SKM-1 treated with dmso at 0.1 percent for 144 hours (cell line): ENCODE measurements at regions not wholly inside any gene's neighbourhood (a gene's known extent, or its start where the extent isn't known, plus 50 kb on each side); places are given as distances from the start of the nearest gene placed in this dataset.

ENCODE experiments used
- DNase-seq: peaks from one replicate; lab custom pipeline; 2025; ENCODE audit not compliant: unreplicated experiment; lab: John Stamatoyannopoulos, UW

DNA sequence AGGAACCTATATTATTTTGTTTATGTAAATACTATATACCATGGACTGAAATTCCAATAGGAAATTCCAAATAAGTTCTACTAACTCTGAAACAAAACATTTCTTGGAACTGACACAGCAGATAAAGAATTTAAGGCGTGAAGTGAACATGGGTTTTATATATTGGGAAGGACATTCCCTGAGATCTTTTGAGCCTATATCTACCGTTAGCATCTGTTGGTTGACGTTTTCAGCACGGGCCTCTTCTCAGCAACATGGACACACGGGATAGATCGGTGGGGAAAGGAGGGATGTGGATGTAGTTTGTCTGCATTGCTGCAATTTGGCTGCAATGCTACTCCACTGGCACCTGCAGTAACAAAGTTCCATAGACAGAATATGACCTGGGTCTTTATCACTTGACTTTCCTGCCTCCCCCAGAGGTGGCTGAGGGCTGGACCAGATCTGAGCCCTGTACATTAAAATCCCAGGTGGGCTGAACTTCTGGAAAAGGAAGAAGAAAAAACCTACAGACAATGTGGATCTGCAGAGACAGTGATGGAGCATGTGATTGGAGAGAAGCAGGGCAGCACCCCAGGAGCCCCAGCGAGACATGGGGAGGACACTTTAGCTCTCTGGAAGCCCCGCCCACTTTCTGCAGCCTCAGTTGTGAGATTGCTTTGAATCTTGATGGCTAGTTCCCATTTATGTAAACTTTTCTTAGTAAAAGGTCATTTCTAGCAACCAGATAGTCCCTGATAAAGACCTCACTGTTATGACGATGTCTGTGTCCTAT is 91.2 kb upstream of the CPEB4 start:
- DNase-seq: no peak

DNA sequence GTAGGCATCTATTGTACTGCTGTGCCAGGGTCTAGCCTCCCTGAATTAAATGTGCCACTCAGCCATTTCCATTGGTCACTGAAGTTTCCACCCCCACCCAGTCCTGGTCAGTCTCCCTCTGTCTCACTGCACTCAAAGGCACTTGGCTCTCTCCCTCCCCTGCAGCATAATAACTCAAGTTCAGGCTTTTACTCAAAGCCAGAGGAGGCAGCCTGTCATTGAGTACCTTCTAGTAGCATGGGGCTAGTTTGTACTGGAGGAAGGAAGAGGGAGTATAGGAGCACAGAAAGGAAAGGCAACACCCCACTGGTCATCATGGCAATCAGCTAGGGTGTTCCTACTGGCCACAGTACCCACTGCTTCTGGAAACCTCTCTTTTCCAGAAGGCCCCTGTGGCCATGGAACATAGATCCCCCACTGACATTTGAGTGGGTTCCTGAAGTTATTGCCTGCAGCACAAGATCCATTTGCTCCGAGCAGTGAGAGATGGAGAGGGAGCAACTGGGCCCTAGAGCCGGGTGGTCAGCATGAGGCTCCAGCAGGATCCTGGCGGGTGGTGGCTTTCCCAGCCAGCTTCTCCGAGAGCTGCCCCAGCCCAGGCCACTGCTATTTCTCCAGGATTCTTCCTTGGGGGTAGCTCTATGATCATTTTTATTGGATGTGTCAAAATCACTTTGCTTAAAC is 89.9 kb upstream of the CPEB4 start:
- DNase-seq: no peak

DNA sequence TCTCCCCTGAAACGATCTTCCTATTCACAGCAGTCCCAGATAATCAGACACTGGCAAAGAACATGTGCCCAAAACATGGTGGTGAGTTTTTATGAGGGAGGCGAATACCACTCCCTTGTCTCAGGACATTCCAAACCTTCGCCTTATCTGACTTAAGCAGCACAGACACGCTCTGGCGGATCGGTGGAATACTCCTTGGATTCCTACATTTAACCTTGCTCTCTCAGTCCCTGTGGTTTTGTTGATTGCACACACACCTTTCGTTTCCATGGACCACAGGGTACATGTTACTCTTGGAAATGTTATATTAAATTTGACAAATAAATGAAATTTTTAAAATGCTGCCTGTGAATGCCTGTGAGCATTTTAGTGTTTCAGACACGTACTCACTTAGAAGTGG is 87.8 kb upstream of the CPEB4 start:
- DNase-seq: no peak

DNA sequence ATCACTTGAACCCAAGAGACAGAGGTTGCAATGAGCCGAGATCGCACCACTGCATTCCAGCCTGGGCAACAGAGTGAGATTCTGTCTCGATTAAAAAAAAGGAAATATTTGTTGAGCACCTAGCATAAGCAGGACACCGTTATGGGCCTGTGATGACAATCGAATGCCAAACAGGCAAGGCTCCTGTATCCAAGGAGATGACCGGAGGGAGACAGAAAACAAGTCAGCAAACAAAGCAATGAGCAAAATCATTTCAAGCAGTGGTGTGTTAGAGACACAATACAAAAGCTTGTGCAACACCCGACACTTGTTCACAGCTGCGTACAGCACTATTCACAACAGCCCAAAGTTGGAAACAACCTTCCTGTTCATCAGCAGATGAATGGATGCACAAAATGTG is 87.1 kb upstream of the CPEB4 start:
- no peak for DNase-seq

DNA sequence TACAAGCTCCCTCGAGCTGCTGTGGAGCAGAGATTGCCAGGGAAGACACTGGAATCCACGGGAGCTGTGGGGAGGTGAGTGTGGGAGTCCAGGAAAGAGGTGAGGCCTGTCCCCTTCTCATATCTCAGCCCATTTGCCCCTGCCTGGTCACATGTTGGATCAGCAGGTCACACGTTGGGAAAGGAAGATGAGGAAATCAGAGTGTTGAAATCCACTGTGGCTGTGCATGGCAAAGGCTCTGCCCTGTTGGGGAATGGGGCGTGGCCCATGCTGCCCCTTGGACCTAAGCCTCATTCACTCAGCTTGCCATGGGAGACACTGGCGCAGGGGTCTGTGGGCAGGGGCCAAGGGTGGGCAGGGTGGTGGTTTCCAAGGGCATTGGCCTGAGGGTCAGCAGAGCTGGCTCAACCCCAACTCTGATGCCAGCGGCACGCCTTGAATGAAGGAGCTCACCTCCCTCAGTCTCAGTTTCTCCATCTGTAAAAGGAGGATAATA is 85.4 kb upstream of the CPEB4 start:
- peak; percentile 90 for DNase-seq

DNA sequence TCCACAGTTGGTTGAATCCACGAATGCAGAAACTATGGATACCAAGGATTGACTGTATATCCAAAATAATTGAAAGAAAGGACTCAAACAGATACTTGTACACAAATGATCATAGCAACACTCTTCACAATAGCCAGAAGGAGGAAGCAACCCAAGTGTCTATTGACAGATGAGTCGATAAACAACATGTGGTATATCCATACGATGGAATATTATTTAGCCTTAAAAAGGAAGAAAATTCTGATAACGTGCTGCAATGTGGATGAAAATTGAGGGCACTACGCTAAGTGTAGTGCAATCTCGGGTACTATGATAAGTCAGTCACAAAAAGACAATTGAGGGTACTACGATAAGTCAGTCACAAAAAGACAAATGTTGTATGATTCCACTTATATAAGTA is 83.6 kb upstream of the CPEB4 start:
- no peak for DNase-seq

DNA sequence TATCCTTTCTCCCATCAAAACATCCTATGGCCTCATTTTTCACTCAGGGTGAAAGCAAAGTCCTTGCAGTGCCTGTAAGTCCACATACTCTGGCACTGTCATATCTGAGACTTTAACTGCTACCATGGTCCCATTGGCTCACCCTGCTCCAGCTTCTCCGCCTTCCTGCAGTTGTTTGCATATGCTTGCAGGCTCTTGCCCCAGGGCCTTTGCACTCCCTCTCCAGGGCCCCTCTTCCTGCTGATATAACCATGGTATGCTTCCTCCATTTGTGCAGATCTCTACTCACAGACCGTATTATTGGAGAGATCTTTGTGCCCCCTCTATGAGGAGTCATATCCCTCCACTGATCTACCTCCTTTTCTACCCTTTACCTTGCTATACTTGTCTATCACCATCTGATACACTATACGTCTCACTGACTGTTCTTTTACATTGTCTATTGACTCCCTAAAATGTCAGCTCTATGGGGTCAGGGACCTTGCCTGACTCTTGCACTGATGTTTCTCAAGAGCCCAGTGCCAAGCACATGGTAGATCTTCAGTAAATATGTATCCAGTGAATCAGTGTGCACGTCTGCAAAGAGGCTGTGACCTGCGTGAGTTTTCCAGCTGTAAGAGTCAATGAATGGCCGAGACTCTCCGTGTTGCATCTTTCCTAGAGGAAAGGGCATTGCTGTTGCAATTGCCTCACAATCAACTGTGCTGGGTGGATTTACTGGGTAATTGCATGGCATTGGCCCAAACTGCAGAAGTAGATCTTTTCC is 81.7 kb upstream of the CPEB4 start:
- DNase-seq: no peak

DNA sequence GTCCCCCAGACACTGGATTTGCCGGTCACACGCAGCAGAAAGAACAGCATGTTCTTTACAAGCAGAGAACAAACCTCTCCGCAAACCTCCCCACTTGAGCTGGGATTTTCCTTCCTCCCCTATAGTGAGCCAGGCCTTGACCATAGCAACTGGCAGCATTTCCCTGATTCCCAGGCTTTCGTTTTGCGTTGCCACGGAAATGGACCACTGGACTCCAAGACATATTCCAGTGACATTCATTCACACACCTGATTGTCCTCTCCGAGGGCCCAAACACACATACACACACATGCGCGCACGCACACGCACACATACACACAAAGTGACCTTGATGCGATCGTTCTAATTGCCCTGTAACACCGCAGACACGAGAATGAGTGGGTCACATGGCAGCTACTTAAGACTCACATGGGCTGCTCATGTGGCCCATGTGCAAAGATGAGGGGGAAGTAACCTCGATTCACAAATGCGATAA is 80.9 kb upstream of the CPEB4 start:
- DNase-seq: no peak

DNA sequence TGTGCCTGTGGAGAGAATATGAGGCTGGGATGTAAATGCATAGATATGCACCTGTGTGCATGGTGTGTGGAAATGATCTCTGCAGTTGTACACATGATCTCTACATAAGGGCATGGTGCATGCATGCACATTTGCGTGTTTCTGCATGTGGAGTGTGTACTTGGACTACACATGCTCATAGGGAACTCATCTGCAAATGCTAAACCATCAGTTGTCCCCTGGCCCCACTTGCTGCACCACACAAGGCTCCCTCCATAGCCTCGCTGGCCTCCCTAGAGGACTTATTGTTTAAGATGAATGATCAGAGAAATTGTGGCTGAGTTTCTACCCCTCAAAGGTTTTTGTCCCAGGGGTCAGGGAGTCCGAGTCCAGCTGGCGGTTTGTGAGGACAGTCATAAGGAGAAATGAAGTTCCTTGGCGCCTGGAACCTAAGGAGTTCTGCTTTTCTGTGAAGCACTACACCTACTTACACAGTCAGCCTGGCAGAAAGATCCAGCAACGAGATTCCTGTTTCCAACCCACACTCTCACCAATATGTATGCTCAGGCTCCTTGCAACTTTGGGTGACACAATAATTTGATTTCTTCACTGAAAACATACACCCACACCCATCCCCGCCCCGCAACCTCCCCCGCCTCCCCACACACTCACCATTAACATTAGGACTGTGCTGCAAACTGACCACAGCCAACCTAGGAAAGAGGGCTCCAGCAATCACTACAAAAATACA is 79.9 kb upstream of the CPEB4 start:
- DNase-seq: peak; percentile 81

DNA sequence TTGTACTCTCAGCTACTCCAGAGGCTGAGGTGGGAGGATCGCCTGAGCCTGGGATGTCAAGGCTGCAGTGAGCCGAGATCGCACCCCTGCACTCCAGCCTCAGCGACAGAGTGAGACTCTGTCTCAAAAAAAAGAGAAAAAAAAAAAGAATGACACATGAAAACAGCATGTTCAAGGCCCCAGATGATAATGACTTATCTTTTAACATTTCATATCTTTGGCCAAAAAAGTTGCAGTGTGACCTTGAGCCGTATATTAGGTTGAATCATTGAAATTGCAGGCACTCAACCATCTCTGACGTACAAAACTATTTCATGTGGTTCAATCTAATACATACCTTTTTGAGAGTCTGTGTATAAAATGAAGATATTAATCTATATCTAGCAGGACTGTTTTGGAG is 79.1 kb upstream of the CPEB4 start:
- DNase-seq: no peak

DNA sequence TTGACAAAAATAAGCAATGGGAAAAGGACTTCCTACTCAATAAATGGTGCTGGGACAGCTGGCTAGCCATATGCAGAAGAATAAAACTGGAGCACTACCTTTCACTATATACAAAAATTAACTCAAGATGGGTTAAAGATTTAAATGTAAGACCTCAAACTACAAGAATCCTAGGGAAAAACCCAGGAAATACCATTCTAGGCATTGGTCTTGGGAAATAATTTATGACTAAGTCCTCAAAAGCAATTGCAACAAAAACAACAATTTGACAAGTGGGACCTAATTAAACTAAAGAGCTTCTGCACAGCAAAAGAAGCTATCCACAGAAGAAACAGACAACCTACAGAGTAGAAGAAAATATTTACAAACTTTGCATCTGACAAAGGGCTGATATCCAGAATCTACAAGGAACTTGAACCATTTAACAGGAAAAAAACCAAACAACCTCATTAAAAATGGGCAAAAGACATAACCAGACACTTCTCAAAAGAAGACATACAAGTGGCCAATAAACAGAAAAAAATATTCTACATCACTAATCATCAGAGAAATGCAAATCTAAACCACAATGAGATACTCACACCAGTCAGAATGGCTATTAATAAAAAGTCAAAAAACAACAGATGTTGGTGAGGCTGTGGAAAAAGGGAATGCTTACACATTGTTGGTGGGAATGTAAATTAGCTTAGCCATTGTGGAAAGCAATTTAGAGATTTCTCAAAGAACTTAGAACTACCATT is 75.2 kb upstream of the CPEB4 start:
- no peak for DNase-seq

DNA sequence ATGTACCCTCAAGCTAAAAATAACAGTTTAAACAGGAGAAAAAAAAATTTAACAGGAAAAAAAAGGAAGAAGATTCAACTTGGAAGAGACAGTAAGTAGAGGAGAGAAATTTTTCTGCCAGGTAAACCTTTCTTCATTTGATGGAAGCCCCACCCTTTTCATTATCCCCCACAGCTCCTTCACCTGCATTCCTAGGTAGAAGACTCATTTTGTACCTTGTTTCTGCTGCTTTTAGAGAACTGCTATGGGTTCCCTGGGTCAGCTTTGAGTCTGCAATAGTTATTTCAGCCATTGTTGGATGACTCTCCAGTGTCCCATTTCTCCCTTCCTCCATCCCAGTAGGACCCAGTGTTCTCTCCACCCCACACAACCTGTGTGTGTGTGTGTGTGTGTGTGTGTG is 74.1 kb upstream of the CPEB4 start:
- DNase-seq: no peak

DNA sequence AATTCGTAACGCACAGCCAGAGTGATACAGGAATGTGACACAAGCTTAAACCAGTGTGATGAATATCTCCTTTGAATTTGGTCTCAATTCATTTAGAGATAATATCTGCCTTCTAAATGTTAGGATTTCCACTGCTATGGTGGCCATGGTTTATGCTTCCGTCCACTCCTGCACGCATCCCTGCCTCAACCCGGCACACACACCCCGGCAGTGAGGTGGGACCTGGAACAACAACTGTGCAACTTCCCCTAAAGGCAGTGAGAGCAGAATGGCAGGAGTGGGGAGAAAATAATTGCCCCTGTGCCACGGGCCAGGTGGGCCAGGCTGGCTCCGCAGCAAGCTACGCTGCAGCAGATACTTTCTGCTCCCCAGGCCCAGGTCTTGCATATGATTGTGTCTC is 72.6 kb upstream of the CPEB4 start:
- no peak for DNase-seq

DNA sequence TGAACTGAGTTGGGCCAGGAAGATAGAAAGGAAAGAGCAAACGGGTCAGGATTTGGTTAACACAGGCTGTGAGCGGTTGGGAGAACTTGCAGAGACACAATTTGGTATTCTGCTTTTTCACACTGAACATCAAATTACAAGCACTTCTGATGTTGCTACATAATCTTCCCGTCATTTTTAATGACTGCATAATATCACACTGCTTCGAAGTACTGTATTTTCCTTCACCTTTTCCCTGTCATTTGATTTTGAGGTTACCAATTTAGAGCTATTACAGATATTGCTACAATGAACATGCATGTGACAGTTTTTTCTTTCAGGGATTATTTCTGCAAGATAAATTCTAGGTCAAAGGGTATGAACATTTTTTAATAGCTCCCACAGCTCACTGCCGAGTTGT is 71.4 kb upstream of the CPEB4 start:
- DNase-seq: no peak

DNA sequence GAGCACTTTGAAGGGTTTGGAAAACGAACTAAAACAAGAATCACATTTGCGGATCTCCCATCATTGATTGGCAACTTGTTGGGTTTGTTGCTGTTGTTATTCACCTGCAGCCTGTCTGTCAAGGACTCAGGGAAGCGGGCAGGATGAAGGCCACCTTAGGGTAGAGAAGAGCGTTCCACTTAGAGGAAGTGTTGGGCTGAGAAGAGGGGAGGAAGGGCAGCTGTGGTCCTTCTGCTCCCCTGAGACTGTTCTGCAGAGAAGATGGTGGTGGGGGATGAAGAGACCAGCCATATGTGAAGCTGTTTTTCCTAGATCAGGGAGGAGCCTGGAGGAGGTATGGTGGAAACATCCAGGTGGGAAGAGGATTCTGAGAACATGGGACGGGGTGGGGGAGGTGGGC is 70.6 kb upstream of the CPEB4 start:
- DNase-seq: no peak

DNA sequence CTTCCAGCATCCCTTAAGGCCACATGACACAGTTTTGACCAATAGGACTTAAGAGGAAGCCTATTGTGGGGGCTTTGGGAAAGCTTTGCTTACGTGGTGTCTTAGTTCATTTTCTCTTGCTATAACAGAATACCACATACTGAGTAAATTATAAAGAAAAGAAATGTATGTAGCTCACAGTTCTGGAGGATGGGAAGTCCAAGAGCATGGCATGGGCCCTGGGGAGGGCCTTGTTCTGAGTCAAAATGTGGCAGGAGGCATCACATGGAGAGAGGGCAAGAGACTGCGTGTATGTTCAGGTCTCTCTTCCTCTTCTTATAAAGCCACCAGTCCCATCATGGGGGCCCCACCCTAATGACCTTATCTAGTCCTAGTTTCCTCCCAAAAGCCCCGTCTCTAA is 68.6 kb upstream of the CPEB4 start:
- no peak for DNase-seq

DNA sequence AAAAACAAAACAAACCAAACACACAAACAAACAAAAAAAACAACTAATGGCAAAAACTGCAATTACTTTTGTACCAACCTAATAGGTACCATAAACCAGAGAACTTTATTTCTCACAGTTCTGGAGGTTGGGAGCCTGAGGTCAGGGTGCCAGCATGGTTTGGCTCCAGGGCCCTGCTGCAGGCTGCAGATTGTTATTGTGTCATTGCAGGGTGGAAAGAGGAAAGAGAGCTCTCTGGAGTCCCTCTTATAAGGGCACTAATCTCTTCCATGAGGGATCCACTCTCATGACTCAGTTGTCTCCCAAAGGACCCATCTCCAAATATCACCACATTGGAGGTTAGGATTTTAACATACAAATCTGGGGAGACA is 64.9 kb upstream of the CPEB4 start:
- DNase-seq: no peak

DNA sequence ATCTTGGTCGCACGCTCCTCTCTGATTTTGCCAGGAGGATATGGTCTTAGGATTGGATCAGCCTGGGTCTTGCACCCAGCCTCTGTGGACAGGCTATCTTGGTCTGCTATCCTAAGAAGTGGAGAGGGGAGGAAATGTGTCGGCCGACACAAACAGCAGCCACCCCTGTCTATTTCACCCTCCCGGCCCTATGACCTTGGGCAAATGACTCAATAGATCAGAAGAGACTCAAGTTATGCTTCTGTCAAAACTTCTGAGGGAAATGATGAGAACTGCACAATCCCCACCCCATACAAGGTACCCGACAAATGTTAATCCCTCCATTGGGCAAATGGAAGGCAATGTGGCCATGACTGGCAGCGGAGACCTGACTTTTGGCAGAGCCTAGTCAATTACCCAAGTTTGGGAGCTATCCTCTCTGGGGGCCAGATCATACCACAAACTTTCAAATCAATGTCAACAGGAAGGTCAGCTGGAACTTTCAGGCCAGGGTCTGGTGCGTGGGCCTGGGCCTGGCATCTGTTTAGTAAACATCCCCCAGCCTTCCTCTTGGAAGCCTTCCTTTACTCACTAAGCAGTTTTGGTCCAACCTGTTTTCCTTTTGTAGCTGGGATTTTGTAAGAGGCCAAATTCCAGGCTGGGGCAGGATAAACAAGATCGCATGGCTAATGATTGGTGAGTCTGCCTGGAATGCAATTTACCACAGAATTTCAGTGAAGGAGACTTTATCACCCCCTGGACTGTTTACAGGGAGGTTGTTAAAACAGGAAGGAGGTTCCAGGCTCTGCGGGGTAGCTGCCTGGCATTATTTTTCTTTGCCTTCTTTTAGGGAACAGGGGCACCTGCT is 64.2 kb upstream of the CPEB4 start:
- DNase-seq: no peak

DNA sequence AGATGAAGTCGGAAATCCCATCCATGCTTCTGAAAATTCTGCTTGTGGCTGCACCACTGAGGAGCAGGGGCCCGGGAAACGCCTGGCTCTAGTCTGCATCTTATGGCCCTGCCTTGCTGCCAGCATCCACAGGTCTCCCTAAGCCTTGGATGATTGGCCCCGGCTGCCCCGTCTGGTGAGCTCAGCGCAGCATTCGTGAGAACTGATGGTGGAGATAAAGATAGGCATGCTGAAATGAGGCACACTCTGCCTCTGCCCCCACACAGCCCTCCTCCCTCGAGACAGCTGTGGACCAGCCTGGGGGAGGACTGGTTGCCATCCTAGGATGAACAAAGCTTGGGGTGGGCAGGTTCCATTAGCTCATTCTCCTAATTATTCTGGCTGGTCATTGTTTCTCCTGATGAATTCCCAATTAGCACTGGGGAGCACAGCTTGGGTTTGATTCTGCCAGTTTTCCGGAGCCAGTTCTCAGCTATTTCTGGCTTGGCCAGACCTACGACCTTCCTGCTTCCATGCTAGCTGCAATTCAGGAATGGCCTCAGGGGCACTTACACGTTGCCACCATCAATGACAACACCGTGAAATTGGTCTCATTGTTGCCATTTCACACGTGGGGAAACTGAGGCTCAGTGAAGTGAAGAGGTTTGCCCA is 62.8 kb upstream of the CPEB4 start:
- no peak for DNase-seq
